ENCODE measurements at regions not wholly inside any gene's neighbourhood (a gene's known extent, or its start where the extent isn't known, plus 50 kb on each side); places are given as distances from the start of the nearest gene placed in this dataset.

DNA sequence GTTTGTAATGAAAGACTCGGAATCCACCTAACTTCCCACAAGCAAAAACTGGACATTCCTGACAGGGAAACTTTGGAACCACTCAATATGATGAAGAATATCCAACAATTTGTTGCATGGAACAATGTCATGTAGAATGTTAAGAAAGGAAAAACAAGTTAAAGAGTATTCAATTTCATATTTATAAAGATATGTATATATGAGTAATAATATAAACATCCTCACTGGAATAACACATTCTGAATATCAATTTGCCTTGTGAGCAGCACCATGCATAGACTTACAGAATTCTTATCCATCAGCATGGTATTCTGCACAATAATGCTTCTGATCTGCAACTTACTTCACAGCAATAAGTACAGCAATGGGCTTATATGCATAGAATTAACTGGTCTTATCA, 650.3 kb downstream of the SEMA5A start:
- Mint-ChIP-seq H3K4me3 (no peak overlapping the region), H3K27me3 (no peaks in the 10 kb centered on the region), H3K9me3 (no peaks in the 10 kb centered on the region), H3K27ac (no peak overlapping the region), H3K4me1 (ENCODE audit: low read depth) (no peaks in the 10 kb centered on the region), H3K36me3 (ENCODE audit: low read depth) (no peaks in the 10 kb centered on the region)
- DNase-seq: no peak
- no peak overlapping the region for H3K27ac ChIP-seq (ENCODE audit: low read depth in 1 of 2, low read length in 2 of 2)
- H3K36me3 ChIP-seq (ENCODE audit: insufficient read depth, low read length): no peaks in the 10 kb centered on the region
- intact Hi-C loops (cut with DNase I, micrococcal nuclease): no loop called here
- no peak overlapping the region for H3K4me3 ChIP-seq (ENCODE audit: low read length)
- CTCF ChIA-PET: no interaction called here
- no peaks in the 10 kb centered on the region for H3K4me1 ChIP-seq (ENCODE audit: insufficient read depth, low read length)
- H3K9me3 ChIP-seq (ENCODE audit: control insufficient read depth in 1 of 2, insufficient read depth in 1 of 2, low read length in 2 of 2): peaks cover 0 to 3% of the 10 kb centered on the region in 2 experiments
- TF ChIP-seq, protein P1, sequence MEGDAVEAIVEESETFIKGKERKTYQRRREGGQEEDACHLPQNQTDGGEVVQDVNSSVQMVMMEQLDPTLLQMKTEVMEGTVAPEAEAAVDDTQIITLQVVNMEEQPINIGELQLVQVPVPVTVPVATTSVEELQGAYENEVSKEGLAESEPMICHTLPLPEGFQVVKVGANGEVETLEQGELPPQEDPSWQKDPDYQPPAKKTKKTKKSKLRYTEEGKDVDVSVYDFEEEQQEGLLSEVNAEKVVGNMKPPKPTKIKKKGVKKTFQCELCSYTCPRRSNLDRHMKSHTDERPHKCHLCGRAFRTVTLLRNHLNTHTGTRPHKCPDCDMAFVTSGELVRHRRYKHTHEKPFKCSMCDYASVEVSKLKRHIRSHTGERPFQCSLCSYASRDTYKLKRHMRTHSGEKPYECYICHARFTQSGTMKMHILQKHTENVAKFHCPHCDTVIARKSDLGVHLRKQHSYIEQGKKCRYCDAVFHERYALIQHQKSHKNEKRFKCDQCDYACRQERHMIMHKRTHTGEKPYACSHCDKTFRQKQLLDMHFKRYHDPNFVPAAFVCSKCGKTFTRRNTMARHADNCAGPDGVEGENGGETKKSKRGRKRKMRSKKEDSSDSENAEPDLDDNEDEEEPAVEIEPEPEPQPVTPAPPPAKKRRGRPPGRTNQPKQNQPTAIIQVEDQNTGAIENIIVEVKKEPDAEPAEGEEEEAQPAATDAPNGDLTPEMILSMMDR (IDR thresholded peaks at IDR 0.05): no peak
- POLR2A ChIA-PET: no interaction called here
- H3K27me3 ChIP-seq (ENCODE audit: control insufficient read depth in 1 of 2, insufficient read depth in 2 of 2, low read length in 2 of 2): no peaks in the 10 kb centered on the region
- ATAC-seq (ENCODE audit: poor library complexity): no peak

- H3K36me3 ChIP-seq (ENCODE audit: insufficient read depth, low read length): no peaks in the 10 kb centered on the region
- H3K4me1 Mint-ChIP-seq (ENCODE audit: low read depth): no peaks in the 10 kb centered on the region
- no peak overlapping the region for H3K27ac Mint-ChIP-seq
- no peak overlapping the region for H3K4me3 Mint-ChIP-seq
- no peak overlapping the region for H3K4me3 ChIP-seq (ENCODE audit: low read length)
- H3K9me3 Mint-ChIP-seq: peaks cover 7% of the 10 kb centered on the region
- ATAC-seq (ENCODE audit: poor library complexity): no peak
- H3K27me3 Mint-ChIP-seq: no peaks in the 10 kb centered on the region
- H3K27ac ChIP-seq (ENCODE audit: low read depth in 1 of 2, low read length in 2 of 2): no peak overlapping the region
- TF ChIP-seq, protein P1 (IDR thresholded peaks at IDR 0.05): no peak
- no peaks in the 10 kb centered on the region for H3K9me3 ChIP-seq (ENCODE audit: control insufficient read depth in 1 of 2, insufficient read depth in 1 of 2, low read length in 2 of 2)
- CTCF ChIA-PET: no interaction called here
- no peaks in the 10 kb centered on the region for H3K27me3 ChIP-seq (ENCODE audit: control insufficient read depth in 1 of 2, insufficient read depth in 2 of 2, low read length in 2 of 2)
- no peak for DNase-seq
- no peaks in the 10 kb centered on the region for H3K4me1 ChIP-seq (ENCODE audit: insufficient read depth, low read length)
- POLR2A ChIA-PET: no interaction called here
- H3K36me3 Mint-ChIP-seq (ENCODE audit: low read depth): no peaks in the 10 kb centered on the region
- intact Hi-C loops (cut with DNase I, micrococcal nuclease): no loop called here
Measured at GRCh38 chr5:8897316-8897715, 648.6 kb downstream of the SEMA5A start.

- Mint-ChIP-seq H3K4me3 (no peak overlapping the region), H3K4me1 (ENCODE audit: low read depth) (no peaks in the 10 kb centered on the region), H3K36me3 (ENCODE audit: low read depth) (no peaks in the 10 kb centered on the region), H3K27ac (no peak overlapping the region), H3K9me3 (peaks cover 14% of the 10 kb centered on the region), H3K27me3 (no peaks in the 10 kb centered on the region)
- no peak overlapping the region for H3K4me3 ChIP-seq (ENCODE audit: low read length)
- H3K27me3 ChIP-seq (ENCODE audit: control insufficient read depth in 1 of 2, insufficient read depth in 2 of 2, low read length in 2 of 2): no peaks in the 10 kb centered on the region
- ATAC-seq (ENCODE audit: poor library complexity) (no peak), DNase-seq (no peak)
- TF ChIP-seq, protein P1 (IDR thresholded peaks at IDR 0.05): no peak
- no peak overlapping the region for H3K27ac ChIP-seq (ENCODE audit: low read depth in 1 of 2, low read length in 2 of 2)
- H3K4me1 ChIP-seq (ENCODE audit: insufficient read depth, low read length): no peaks in the 10 kb centered on the region
- H3K9me3 ChIP-seq (ENCODE audit: control insufficient read depth in 1 of 2, insufficient read depth in 1 of 2, low read length in 2 of 2): peaks cover 0 to 4% of the 10 kb centered on the region in 2 experiments
- POLR2A ChIA-PET: no interaction called here
- CTCF ChIA-PET: no interaction called here
- no peaks in the 10 kb centered on the region for H3K36me3 ChIP-seq (ENCODE audit: insufficient read depth, low read length)
- intact Hi-C loops (cut with DNase I, micrococcal nuclease): no loop called here
Measured at GRCh38 chr5:8905021-8905420, 640.9 kb downstream of the SEMA5A start.
